Ramos (cell line): ENCODE measurements at regions not wholly inside any gene's neighbourhood (a gene's known extent, or its start where the extent isn't known, plus 50 kb on each side); places are given as distances from the start of the nearest gene placed in this dataset.
"Not testable (repeated sequence)": the region's sequence is repeated elsewhere in the genome, so short reads cannot be mapped to it uniquely, and the experiment has no call there.

ENCODE experiments used
- in situ Hi-C: fragments of 300-500 bp; cut with MboI; formaldehyde crosslinking; loops from one replicate; pipeline ENCODE4 v1.14.3; 2022; ENCODE audit warnings: low sequenced_read_pairs; ENCODE audit not compliant: unreplicated experiment

- in situ Hi-C loops, result not testable (repeated sequence)
Measured at GRCh38 chr5:62230876-62231388, 75.1 kb upstream of the KIF2A start.

GRCh38 chr5:62231576-62231975 is 74.4 kb upstream of the KIF2A start:
- in situ Hi-C loops, result no loop called here

DNA sequence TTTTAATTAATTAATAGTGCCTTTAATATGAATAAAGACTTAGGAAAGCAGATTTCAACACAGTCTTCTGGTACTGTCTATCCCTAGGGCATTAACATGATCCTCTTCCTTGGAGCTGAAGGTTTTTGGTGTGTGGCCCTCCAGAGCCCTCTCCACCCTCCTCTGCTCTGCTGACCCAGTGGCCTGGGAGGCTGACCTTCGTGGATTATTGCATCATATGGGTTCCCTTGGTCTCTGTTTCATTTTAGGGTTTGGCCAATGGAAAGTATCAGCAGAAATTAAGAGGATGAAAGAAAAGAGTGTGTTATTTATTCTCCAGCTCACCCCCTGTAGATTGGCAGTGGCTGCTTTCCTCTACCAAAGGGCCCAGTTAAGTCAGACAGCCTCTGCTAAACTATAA is 73.8 kb upstream of the KIF2A start:
- in situ Hi-C loops, result not testable (repeated sequence)

GRCh38 chr5:62233083-62234046 is 72.6 kb upstream of the KIF2A start:
- in situ Hi-C loops, result not testable (repeated sequence)

DNA sequence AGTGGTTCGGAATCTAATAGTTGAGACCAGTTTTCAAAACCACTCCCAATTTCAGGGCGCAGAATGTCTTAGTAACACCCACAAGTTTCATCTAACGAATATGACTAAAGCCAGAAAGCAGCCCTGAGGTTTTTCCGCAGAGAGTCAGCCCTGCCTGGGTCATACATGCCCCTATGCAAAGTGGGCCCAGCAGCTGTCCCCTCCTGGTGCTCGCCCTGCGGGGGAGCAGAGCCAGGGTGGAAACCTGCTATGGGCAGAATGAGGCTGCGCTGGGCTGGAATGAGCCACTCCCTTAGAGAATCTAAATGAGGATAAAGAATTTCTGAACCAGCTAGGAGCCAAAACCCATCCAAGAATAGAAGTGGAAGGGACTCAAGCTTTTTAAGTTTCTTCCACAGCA is 69.4 kb upstream of the KIF2A start:
- in situ Hi-C loops, result not testable (repeated sequence)

DNA sequence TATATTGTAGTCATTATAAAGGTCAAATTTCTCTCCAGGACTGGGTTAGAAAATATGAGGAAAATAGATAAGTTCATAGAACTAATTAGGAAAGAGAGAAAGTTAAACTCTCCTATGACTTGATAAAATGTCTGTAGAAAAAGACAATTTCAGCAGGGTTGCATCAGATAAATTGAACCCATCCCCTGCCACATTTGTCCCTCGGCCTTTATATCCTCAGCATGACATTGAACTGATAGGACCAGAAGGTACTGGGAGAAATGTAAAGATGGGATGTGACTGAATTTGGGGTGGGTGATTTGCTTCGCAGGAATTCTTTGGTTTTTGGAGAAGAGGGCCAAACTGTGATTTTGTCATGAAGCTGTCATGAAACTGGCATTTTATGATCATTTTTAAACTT is 68.1 kb upstream of the KIF2A start:
- in situ Hi-C loops, result not testable (repeated sequence)

GRCh38 chr5:62238584-62238983 is 67.4 kb upstream of the KIF2A start:
- in situ Hi-C loops, result not testable (repeated sequence)

DNA sequence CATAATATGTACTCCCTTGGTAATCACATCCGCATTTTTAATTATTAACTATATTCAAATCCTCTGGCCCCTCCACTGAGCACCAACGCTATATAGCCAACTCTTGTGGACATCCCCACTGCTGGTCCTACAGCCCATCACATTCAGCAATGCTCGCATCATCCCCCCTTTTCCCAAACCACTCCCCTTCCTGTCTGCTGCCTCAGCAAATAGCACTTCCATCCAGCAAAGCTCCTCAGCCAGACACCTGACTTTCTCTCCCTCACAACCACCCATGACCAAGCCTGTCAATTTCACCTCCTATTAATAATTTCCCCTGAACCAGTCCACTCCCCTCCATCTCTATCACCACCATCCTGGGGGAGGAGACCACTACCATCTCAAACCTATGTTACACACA is 65.5 kb upstream of the KIF2A start:
- in situ Hi-C loops, result not testable (repeated sequence)

DNA sequence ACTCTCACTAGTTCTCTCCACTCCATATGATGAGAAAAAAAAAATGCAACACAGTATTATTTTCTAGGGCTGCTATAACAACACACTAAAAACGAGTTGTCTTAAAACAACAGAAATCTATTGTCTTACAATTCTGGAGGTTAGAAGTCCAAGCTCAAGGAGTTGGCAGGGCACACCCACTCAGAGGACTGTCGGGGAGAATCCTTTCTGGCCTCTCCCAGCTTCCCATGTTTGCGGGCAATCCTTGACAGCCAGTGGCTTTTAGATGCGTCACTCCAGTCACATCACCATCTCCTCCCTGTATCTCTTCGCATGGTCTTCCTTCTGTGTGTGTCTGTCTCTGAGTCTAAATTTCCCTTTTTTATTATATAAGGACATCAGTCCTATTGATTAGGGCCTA is 64.0 kb upstream of the KIF2A start:
- in situ Hi-C loops, result not testable (repeated sequence)

DNA sequence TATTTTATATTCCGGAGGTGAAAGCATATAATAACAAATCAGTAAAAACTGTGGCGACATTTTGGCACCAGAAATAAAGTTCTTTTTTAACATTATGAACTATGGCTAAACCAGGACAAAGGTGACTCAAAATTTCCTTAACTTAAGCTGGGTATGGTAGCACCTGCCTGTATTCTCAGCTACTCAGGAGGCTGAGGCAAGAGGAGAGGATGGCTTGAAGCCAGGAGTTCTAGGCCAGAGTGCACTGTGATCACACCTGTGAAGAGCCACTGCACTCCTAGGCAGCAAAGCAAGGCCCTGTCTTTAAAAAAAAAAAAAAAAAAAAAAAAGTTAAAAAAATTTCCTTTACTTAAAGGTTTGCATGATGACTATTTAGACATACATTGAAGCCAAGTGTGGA is 63.0 kb upstream of the KIF2A start:
- in situ Hi-C loops, result not testable (repeated sequence)

DNA sequence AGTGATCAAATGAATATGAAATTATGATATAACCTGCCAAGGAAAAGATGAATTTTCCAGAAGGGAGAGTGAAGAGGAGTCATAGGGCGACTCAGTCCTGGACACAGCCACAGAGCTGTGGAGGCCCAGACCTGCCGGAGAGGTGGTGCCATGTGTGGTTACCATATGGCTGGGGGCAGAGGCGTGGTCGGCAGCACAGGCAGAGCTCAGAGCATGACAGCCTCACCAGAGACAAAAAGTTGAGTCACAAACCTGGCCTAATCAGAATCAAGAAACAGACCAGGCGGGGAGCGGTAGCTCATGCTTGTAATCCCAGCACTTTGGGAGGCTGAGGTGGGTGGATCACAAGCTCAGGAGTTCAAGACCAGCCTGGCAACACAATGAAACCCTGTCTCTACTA is 57.8 kb upstream of the KIF2A start:
- in situ Hi-C loops, result not testable (repeated sequence)

GRCh38 chr5:62250085-62250484 is 55.9 kb upstream of the KIF2A start:
- in situ Hi-C loops, result not testable (repeated sequence)

DNA sequence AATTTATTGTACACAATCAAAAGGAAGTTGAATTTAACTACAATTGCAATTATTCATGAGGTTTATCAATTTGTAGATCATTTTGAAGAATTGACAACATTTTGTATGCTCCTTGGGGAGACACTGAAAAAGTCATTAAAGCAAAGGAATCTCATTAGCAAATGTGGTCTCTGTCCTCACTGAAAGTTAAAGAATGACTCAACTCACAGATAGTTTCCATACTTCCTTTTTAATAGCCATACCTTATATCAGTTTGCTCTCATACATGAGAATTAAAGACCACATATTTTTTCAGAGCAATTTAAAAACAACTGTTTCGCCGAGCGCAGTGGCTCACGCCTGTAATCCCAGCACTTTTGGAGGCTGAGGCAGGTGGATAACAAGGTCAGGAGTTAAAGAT is 55.1 kb upstream of the KIF2A start:
- in situ Hi-C loops, result not testable (repeated sequence)

- in situ Hi-C loops, result not testable (repeated sequence)
Measured at GRCh38 chr5:62252519-62252918, 53.5 kb upstream of the KIF2A start.

DNA sequence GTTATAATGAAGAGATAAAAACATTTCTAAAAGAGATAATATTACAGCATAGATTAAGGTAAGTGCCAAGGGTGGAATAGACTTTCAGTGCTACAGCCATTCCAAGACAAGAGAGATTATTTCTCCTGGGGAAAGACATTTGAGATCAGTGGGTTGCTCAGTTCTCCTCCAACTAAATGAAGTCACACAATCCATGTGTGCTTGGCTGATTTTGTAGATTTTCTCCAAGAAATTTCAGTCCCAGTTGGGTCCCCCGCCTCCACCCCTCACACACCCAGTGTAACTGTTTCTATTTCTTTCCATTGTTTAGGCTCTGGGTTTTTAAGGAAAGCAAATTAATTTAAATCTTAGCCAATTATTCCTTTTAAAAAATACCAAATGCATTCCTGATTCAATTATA is 50.5 kb upstream of the KIF2A start:
- in situ Hi-C loops, result not testable (repeated sequence)

DNA sequence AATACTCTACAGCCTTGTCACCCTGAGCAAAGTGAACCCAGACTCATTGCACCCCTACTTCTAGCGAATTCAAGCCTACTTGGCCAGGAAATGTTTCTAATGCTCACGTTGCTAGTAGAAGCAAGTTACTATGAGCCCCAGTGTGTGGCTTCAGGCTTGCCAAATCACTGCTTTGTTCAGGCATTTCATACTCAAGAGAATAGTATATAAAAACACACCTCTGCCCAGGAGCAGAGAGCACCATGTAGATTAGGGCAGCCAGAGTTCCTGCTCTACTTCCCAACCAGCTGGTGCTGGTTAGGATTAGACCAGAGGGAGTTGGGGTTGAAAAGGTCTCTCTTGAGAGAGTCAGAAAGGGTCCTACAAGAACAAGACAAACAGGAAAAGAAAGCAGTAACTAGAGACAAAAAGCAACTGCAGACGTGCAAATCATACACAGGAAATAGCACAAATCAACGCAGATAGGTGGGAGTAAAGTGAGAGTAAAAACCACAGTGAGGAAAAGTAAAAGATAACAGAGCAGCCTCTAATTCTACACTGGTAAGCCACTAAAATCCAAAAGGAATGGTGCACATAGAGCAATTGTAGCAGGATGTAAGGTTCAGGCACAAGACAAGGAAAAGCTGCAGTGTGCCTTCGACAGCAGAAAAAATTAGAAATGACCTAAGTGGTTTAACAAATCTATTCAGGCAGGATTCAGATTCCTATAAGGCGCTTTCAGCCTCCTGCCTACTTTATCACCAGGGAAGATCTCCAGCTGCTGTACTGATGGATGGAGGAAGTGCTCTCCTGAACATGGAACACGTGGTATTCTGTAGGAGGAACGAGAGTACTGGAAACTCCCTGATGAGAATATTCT is 49.6 kb upstream of the KIF2A start:
- in situ Hi-C loops, result no loop called here
